GM23338 (cell line): ENCODE measurements at regions not wholly inside any gene's neighbourhood (a gene's known extent, or its start where the extent isn't known, plus 50 kb on each side); places are given as distances from the start of the nearest gene placed in this dataset.

ENCODE experiments used
- ATAC-seq: fragments of 200-7000 bp; cut with Tn5 transposase; 3 replicates; pipeline ENCODE4 v1.9.1; 2020
- DNase-seq: peaks from one replicate; pipeline ENCODE4 v3.0.0-alpha.2; 2015; ENCODE audit warnings: low spot score
- H2AFZ ChIP-seq: fragments of 200-600 bp; sonication (generic); 2 replicates; pipeline ENCODE4 v1.8.0; 2016; ENCODE audit warnings: antibody characterized with exemption, mild to moderate bottlenecking, moderate library complexity
- H3F3A ChIP-seq: fragments of 200-600 bp; sonication (generic); replicated peaks from 2 replicates; pipeline ENCODE4 v1.8.0; 2017; ENCODE audit warnings: antibody characterized with exemption, mixed run types, low read depth
- H3K27ac ChIP-seq: fragments of 200-600 bp; sonication (generic); 2 replicates; pipeline ENCODE4 v1.6.1; 2016; ENCODE audit warnings: low read depth
- H3K27me3 ChIP-seq: fragments of 200-600 bp; sonication (generic); 2 replicates; pipeline ENCODE4 v1.8.0; 2016; ENCODE audit warnings: mild to moderate bottlenecking, mixed run types, moderate library complexity; ENCODE audit not compliant: insufficient read depth
- H3K36me3 ChIP-seq: fragments of 200-600 bp; sonication (generic); 2 replicates; pipeline ENCODE4 v1.8.0; 2016; ENCODE audit warnings: mild to moderate bottlenecking; ENCODE audit not compliant: insufficient read depth
- H3K4me1 ChIP-seq: fragments of 200-600 bp; sonication (generic); 2 replicates; pipeline ENCODE4 v1.8.0; 2016; ENCODE audit warnings: mild to moderate bottlenecking, moderate library complexity; ENCODE audit not compliant: insufficient read depth
- H3K4me2 ChIP-seq: fragments of 200-600 bp; sonication (generic); 2 replicates; pipeline ENCODE4 v1.7.1; 2017; ENCODE audit warnings: mixed run types
- H3K4me3 ChIP-seq: fragments of 200-600 bp; sonication (generic); 2 replicates; pipeline ENCODE4 v1.6.1; 2016; ENCODE audit warnings: mixed run types
- H3K79me2 ChIP-seq: fragments of 200-600 bp; sonication (generic); replicated peaks from 2 replicates; pipeline ENCODE4 v1.8.0; 2017; ENCODE audit warnings: mild to moderate bottlenecking; ENCODE audit not compliant: insufficient read depth
- H3K9me2 ChIP-seq: fragments of 200-600 bp; sonication (generic); 2 replicates; pipeline ENCODE4 v1.8.0; 2017; ENCODE audit not compliant: insufficient read depth
- H4K20me1 ChIP-seq: fragments of 200-600 bp; sonication (generic); replicated peaks from 2 replicates; pipeline ENCODE4 v1.8.0; 2017; ENCODE audit warnings: mild to moderate bottlenecking; ENCODE audit not compliant: insufficient read depth
- H3K27ac Mint-ChIP-seq: 2 replicates; pipeline ENCODE4 v1.8.0; 2020; ENCODE audit warnings: inconsistent platforms, mild to moderate bottlenecking, moderate library complexity, mixed read lengths
- H3K27me3 Mint-ChIP-seq: 3 replicates; pipeline ENCODE4 v1.8.0; 2022; ENCODE audit warnings: low read depth, mild to moderate bottlenecking, moderate library complexity, mixed read lengths, inconsistent platforms; ENCODE audit not compliant: insufficient read depth, poor library complexity
- H3K36me3 Mint-ChIP-seq: 3 replicates; pipeline ENCODE4 v1.8.0; 2021; ENCODE audit warnings: low read depth, mild to moderate bottlenecking, inconsistent platforms, moderate library complexity, mixed read lengths
- H3K4me1 Mint-ChIP-seq: 3 replicates; pipeline ENCODE4 v1.8.0; 2020; ENCODE audit warnings: mild to moderate bottlenecking, inconsistent platforms, mixed read lengths
- H3K4me3 Mint-ChIP-seq: 3 replicates; pipeline ENCODE4 v1.8.0; 2021; ENCODE audit warnings: moderate library complexity, mild to moderate bottlenecking, inconsistent platforms, mixed read lengths
- H3K9me3 Mint-ChIP-seq: 3 replicates; pipeline ENCODE4 v1.8.0; 2020; ENCODE audit warnings: moderate library complexity, mild to moderate bottlenecking, inconsistent platforms, mixed read lengths
- CREB1 ChIP-seq: fragments of 250-450 bp; sonication (Bioruptor Pico); IDR thresholded peaks from 2 replicates; pipeline ENCODE4 v1.5.0; 2020; ENCODE audit warnings: low read depth, mild to moderate bottlenecking, moderate library complexity
- EZH2 ChIP-seq: fragments of 200-600 bp; sonication (generic); IDR thresholded peaks from one replicate; pipeline ENCODE4 v1.8.0; 2017; ENCODE audit warnings: antibody characterized with exemption, mild to moderate bottlenecking, low read depth; ENCODE audit not compliant: unreplicated experiment
- EZH2phosphoT487 ChIP-seq: fragments of 200-600 bp; sonication (generic); IDR thresholded peaks from one replicate; pipeline ENCODE4 v1.8.1; 2018; ENCODE audit warnings: antibody characterized with exemption; ENCODE audit not compliant: unreplicated experiment
- JUNB ChIP-seq: IDR thresholded peaks from one replicate; pipeline ENCODE4 v1.6.1; 2016; ENCODE audit warnings: antibody characterized with exemption; ENCODE audit not compliant: unreplicated experiment
- NANOG ChIP-seq: IDR thresholded peaks from 2 replicates; pipeline ENCODE4 v1.6.1; 2016; ENCODE audit warnings: antibody characterized with exemption, borderline replicate concordance
- POLR2AphosphoS5 ChIP-seq: IDR thresholded peaks from 2 replicates; pipeline ENCODE4 v1.6.1; 2016; ENCODE audit warnings: antibody characterized with exemption, low read depth
- STAT1 ChIP-seq: IDR thresholded peaks from one replicate; pipeline ENCODE4 v1.6.1; 2016; ENCODE audit warnings: antibody characterized with exemption; ENCODE audit not compliant: unreplicated experiment
- ZNF114 ChIP-seq: fragments of 250-450 bp; sonication (Bioruptor Pico); IDR thresholded peaks from 2 replicates; pipeline ENCODE4 v1.5.0; 2020; ENCODE audit warnings: mild to moderate bottlenecking, moderate library complexity
- ZNF331 ChIP-seq: fragments of 250-450 bp; sonication (Bioruptor Pico); IDR thresholded peaks from 2 replicates; pipeline ENCODE4 v1.5.0; 2020; ENCODE audit warnings: low read depth, mild to moderate bottlenecking, moderate library complexity
- TF ChIP-seq, protein P1 (sequence below): IDR thresholded peaks from one replicate; pipeline ENCODE4 v1.6.1; 2018; ENCODE audit warnings: antibody characterized with exemption; ENCODE audit not compliant: unreplicated experiment
- TF ChIP-seq, protein P2 (sequence below): fragments of 250-450 bp; sonication (Bioruptor Pico); IDR thresholded peaks from 2 replicates; pipeline ENCODE4 v1.5.0; 2020; ENCODE audit warnings: mild to moderate bottlenecking, moderate library complexity
- TF ChIP-seq, protein P3 (sequence below): IDR thresholded peaks from 2 replicates; pipeline ENCODE4 v1.6.1; 2016; ENCODE audit warnings: antibody characterized with exemption
- TF ChIP-seq, protein P4 (sequence below), 2 experiments: fragments of 200-600 bp in 1 of 2; sonication (generic) in 1 of 2; conservative IDR thresholded peaks; 2 replicates each; pipeline versions ENCODE4 v1.5.1 to v1.6.1; 2016 to 2017; ENCODE audit warnings: antibody characterized with exemption in 2 of 2, low read depth in 2 of 2, mild to moderate bottlenecking in 2 of 2, moderate library complexity in 1 of 2

DNA sequence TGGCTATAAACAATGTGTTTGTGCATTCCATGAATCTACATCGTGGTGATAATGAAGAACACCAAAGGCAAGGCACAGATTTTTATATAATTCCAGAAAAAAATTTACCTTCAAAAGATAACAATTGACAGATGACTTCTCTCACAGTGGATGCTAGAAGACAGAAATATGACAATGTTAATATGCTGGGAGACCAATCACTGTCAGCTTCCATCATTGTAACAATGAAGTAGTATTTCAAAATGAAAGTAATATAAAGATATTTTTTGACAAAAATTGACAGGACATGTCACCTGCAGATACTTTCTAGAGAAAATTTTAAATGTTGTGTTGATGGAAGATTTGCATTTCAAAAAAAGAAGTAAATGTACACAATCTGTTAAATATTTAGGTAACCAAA lies 1925.9 kb upstream of the LRRTM1 start:
- H3K9me2 ChIP-seq: no peaks in the 10 kb centered on the region
- H3K36me3 Mint-ChIP-seq: no peaks in the 10 kb centered on the region
- no peak overlapping the region for H3K4me3 ChIP-seq
- H3K27me3 Mint-ChIP-seq: peaks cover 1% of the 10 kb centered on the region
- H3K36me3 ChIP-seq: no peaks in the 10 kb centered on the region
- H3K79me2 ChIP-seq: no peaks in the 10 kb centered on the region
- H3K27ac ChIP-seq: no peak overlapping the region
- no peak overlapping the region for H3K27ac Mint-ChIP-seq
- H3K4me2 ChIP-seq: no peak overlapping the region
- H3K9me3 Mint-ChIP-seq: no peaks in the 10 kb centered on the region
- no peak overlapping the region for H3K4me3 Mint-ChIP-seq
- DNase-seq (no peak), ATAC-seq (no peak)
- no peaks in the 10 kb centered on the region for H3K27me3 ChIP-seq
- H3K4me1 ChIP-seq: no peaks in the 10 kb centered on the region
- H3F3A ChIP-seq: no peaks in the 10 kb centered on the region
- H3K4me1 Mint-ChIP-seq: no peaks in the 10 kb centered on the region
- no peaks in the 10 kb centered on the region for H4K20me1 ChIP-seq
- no peak overlapping the region for H2AFZ ChIP-seq
- TF ChIP-seq JUNB: no peak
- TF ChIP-seq CREB1 (CRISPR knock-in tag): no peak
- TF ChIP-seq, protein P1, sequence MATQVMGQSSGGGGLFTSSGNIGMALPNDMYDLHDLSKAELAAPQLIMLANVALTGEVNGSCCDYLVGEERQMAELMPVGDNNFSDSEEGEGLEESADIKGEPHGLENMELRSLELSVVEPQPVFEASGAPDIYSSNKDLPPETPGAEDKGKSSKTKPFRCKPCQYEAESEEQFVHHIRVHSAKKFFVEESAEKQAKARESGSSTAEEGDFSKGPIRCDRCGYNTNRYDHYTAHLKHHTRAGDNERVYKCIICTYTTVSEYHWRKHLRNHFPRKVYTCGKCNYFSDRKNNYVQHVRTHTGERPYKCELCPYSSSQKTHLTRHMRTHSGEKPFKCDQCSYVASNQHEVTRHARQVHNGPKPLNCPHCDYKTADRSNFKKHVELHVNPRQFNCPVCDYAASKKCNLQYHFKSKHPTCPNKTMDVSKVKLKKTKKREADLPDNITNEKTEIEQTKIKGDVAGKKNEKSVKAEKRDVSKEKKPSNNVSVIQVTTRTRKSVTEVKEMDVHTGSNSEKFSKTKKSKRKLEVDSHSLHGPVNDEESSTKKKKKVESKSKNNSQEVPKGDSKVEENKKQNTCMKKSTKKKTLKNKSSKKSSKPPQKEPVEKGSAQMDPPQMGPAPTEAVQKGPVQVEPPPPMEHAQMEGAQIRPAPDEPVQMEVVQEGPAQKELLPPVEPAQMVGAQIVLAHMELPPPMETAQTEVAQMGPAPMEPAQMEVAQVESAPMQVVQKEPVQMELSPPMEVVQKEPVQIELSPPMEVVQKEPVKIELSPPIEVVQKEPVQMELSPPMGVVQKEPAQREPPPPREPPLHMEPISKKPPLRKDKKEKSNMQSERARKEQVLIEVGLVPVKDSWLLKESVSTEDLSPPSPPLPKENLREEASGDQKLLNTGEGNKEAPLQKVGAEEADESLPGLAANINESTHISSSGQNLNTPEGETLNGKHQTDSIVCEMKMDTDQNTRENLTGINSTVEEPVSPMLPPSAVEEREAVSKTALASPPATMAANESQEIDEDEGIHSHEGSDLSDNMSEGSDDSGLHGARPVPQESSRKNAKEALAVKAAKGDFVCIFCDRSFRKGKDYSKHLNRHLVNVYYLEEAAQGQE: no peak
- no peak for TF ChIP-seq EZH2
- TF ChIP-seq, protein P2, sequence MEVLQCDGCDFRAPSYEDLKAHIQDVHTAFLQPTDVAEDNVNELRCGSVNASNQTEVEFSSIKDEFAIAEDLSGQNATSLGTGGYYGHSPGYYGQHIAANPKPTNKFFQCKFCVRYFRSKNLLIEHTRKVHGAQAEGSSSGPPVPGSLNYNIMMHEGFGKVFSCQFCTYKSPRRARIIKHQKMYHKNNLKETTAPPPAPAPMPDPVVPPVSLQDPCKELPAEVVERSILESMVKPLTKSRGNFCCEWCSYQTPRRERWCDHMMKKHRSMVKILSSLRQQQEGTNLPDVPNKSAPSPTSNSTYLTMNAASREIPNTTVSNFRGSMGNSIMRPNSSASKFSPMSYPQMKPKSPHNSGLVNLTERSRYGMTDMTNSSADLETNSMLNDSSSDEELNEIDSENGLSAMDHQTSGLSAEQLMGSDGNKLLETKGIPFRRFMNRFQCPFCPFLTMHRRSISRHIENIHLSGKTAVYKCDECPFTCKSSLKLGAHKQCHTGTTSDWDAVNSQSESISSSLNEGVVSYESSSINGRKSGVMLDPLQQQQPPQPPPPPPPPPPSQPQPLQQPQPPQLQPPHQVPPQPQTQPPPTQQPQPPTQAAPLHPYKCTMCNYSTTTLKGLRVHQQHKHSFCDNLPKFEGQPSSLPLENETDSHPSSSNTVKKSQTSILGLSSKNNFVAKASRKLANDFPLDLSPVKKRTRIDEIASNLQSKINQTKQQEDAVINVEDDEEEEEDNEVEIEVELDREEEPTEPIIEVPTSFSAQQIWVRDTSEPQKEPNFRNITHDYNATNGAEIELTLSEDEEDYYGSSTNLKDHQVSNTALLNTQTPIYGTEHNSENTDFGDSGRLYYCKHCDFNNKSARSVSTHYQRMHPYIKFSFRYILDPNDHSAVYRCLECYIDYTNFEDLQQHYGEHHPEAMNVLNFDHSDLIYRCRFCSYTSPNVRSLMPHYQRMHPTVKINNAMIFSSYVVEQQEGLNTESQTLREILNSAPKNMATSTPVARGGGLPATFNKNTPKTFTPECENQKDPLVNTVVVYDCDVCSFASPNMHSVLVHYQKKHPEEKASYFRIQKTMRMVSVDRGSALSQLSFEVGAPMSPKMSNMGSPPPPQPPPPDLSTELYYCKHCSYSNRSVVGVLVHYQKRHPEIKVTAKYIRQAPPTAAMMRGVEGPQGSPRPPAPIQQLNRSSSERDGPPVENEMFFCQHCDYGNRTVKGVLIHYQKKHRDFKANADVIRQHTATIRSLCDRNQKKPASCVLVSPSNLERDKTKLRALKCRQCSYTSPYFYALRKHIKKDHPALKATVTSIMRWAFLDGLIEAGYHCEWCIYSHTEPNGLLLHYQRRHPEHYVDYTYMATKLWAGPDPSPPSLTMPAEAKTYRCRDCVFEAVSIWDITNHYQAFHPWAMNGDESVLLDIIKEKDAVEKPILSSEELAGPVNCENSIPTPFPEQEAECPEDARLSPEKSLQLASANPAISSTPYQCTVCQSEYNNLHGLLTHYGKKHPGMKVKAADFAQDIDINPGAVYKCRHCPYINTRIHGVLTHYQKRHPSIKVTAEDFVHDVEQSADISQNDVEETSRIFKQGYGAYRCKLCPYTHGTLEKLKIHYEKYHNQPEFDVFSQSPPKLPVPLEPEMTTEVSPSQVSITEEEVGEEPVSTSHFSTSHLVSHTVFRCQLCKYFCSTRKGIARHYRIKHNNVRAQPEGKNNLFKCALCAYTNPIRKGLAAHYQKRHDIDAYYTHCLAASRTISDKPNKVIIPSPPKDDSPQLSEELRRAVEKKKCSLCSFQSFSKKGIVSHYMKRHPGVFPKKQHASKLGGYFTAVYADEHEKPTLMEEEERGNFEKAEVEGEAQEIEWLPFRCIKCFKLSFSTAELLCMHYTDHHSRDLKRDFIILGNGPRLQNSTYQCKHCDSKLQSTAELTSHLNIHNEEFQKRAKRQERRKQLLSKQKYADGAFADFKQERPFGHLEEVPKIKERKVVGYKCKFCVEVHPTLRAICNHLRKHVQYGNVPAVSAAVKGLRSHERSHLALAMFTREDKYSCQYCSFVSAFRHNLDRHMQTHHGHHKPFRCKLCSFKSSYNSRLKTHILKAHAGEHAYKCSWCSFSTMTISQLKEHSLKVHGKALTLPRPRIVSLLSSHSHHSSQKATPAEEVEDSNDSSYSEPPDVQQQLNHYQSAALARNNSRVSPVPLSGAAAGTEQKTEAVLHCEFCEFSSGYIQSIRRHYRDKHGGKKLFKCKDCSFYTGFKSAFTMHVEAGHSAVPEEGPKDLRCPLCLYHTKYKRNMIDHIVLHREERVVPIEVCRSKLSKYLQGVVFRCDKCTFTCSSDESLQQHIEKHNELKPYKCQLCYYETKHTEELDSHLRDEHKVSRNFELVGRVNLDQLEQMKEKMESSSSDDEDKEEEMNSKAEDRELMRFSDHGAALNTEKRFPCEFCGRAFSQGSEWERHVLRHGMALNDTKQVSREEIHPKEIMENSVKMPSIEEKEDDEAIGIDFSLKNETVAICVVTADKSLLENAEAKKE (CRISPR knock-in tag): no peak
- no peak for TF ChIP-seq POLR2AphosphoS5
- no peak for TF ChIP-seq STAT1
- TF ChIP-seq NANOG: no peak
- TF ChIP-seq, protein P3, sequence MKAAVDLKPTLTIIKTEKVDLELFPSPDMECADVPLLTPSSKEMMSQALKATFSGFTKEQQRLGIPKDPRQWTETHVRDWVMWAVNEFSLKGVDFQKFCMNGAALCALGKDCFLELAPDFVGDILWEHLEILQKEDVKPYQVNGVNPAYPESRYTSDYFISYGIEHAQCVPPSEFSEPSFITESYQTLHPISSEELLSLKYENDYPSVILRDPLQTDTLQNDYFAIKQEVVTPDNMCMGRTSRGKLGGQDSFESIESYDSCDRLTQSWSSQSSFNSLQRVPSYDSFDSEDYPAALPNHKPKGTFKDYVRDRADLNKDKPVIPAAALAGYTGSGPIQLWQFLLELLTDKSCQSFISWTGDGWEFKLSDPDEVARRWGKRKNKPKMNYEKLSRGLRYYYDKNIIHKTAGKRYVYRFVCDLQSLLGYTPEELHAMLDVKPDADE: no peak
- TF ChIP-seq, protein P4, sequence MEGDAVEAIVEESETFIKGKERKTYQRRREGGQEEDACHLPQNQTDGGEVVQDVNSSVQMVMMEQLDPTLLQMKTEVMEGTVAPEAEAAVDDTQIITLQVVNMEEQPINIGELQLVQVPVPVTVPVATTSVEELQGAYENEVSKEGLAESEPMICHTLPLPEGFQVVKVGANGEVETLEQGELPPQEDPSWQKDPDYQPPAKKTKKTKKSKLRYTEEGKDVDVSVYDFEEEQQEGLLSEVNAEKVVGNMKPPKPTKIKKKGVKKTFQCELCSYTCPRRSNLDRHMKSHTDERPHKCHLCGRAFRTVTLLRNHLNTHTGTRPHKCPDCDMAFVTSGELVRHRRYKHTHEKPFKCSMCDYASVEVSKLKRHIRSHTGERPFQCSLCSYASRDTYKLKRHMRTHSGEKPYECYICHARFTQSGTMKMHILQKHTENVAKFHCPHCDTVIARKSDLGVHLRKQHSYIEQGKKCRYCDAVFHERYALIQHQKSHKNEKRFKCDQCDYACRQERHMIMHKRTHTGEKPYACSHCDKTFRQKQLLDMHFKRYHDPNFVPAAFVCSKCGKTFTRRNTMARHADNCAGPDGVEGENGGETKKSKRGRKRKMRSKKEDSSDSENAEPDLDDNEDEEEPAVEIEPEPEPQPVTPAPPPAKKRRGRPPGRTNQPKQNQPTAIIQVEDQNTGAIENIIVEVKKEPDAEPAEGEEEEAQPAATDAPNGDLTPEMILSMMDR (conservative IDR thresholded peaks at IDR 0.05; ENCODE audit: low read depth in 2 of 2): no peak
- no peak for TF ChIP-seq ZNF331 (CRISPR knock-in tag)
- no peak for TF ChIP-seq EZH2phosphoT487
- no peak for TF ChIP-seq ZNF114 (CRISPR knock-in tag)
